AG09319 (cell line): ENCODE measurements at regions not wholly inside any gene's neighbourhood (a gene's known extent, or its start where the extent isn't known, plus 50 kb on each side); places are given as distances from the start of the nearest gene placed in this dataset.
"Not testable (repeated sequence)": the region's sequence is repeated elsewhere in the genome, so short reads cannot be mapped to it uniquely, and the experiment has no call there.

Source experiments
- DNase-seq: peaks from one replicate; pipeline ENCODE4 v3.0.0-alpha.2; 2010; ENCODE audit warnings: low read depth; ENCODE audit errors: extremely low read depth
- TF ChIP-seq, protein P1 (sequence below): IDR thresholded peaks from 2 replicates; pipeline ENCODE4 v1.5.1; 2011; ENCODE audit warnings: low read depth, mild to moderate bottlenecking, inconsistent platforms, low read length, moderate library complexity

- DNase-seq, result no peak
- TF ChIP-seq, protein P1, sequence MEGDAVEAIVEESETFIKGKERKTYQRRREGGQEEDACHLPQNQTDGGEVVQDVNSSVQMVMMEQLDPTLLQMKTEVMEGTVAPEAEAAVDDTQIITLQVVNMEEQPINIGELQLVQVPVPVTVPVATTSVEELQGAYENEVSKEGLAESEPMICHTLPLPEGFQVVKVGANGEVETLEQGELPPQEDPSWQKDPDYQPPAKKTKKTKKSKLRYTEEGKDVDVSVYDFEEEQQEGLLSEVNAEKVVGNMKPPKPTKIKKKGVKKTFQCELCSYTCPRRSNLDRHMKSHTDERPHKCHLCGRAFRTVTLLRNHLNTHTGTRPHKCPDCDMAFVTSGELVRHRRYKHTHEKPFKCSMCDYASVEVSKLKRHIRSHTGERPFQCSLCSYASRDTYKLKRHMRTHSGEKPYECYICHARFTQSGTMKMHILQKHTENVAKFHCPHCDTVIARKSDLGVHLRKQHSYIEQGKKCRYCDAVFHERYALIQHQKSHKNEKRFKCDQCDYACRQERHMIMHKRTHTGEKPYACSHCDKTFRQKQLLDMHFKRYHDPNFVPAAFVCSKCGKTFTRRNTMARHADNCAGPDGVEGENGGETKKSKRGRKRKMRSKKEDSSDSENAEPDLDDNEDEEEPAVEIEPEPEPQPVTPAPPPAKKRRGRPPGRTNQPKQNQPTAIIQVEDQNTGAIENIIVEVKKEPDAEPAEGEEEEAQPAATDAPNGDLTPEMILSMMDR, result no peak
Observed at GRCh38 chr16:66182592-66182991, 183.9 kb upstream of the CDH5 start.

- no peak for DNase-seq
Observed at GRCh38 chr16:66176731-66177130, 189.8 kb upstream of the CDH5 start.

DNA sequence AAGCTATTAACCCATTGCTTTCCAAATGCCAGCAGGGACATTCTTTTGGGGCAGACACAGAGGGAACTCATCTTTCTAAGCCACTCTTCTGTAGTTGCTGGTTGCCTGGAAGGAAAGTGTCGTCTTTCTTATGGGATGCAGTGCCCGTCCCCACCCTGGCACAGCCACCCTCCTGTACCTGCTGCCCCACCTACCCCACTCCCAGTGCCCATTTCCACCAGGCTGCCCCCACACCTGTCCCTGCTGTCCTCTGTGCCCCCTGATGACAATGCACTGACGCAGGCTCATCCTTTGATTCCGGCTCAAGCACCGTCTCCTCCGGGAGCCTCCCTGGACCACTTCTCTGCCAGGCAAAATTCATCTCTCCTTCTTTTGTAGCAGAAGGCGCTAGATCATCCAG is 190.4 kb upstream of the CDH5 start:
- TF ChIP-seq, protein P1, result no peak
- DNase-seq, result no peak

More at GRCh38 chr16:66176731-66177130, 189.8 kb upstream of the CDH5 start:
- TF ChIP-seq, protein P1, result no peak

- DNase-seq, result no peak
- TF ChIP-seq, protein P1, result no peak
Observed at GRCh38 chr16:66175636-66176035, 190.9 kb upstream of the CDH5 start.

DNA sequence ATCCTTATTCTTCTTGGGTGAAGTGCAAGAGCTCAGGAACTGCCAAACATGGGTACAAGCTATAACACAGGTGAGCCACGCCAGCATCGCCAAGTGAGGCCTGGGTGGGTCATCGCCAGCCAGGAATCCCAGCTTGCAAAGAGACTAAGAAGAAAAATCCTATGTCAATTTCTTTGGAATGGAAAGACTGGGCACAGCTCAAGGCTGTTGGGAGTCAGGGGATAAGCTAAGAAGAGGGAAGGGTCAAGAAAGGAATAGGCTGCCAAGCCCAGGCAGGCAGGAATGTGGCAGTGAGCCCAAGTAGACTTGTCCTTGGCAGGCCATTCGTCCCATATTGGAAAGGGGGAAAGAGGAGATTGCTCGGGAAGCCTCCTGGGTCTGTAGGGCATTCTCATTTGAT is 191.4 kb upstream of the CDH5 start:
- TF ChIP-seq, protein P1, result no peak
- DNase-seq, result no peak

GRCh38 chr16:66173796-66174195 is 192.7 kb upstream of the CDH5 start:
- not testable (repeated sequence) for DNase-seq

GRCh38 chr16:66173181-66173580 is 193.3 kb upstream of the CDH5 start:
- not testable (repeated sequence) for DNase-seq

DNA sequence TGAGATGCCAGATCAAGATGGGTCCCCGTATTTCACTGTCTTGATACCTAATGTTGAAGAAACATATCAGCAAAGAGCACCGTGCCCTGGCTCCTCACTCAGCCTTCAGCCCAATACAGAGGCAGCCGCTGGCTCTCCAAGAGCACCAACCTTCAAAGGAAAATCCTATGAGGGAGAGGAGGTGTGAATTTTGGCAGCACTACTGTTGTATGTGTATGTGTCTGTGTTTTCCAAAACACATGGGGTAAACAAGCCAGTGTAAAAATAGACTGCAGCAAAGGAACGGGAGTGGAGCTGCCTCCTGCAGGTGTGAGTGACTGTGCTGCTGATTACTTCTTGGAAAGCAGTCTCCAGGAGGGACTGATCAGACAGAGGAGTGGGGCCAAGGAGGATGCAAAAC is 194.0 kb upstream of the CDH5 start:
- TF ChIP-seq, protein P1, result no peak
- no peak for DNase-seq

- DNase-seq, result no peak
- TF ChIP-seq, protein P1, result no peak
Observed at GRCh38 chr16:66171578-66171977, 194.9 kb upstream of the CDH5 start.
